ENCODE measurements at regions not wholly inside any gene's neighbourhood (a gene's known extent, or its start where the extent isn't known, plus 50 kb on each side); places are given as distances from the start of the nearest gene placed in this dataset.

GRCh38 chr12:42741091-42741490, 151.5 kb upstream of the PRICKLE1 start:
- H3K4me3 ChIP-seq (ENCODE audit: low read depth, low read length) = no peak overlapping the region
- DNase-seq (ENCODE audit: low read depth) = no peak
- TF ChIP-seq POLR2A (IDR thresholded peaks at IDR 0.05; ENCODE audit: extremely low read depth, insufficient read length) = no peak

GRCh38 chr12:42737398-42737797, 147.9 kb upstream of the PRICKLE1 start:
- no peak overlapping the region for H3K4me3 ChIP-seq (ENCODE audit: low read depth, low read length)
- no peak for DNase-seq (ENCODE audit: low read depth)
- TF ChIP-seq MAX (IDR thresholded peaks at IDR 0.05; ENCODE audit: low read depth, low read length) = no peak
- TF ChIP-seq CTCF (IDR thresholded peaks at IDR 0.05; ENCODE audit: low read depth, low read length) = no peak
- no peak for TF ChIP-seq POLR2A (IDR thresholded peaks at IDR 0.05; ENCODE audit: extremely low read depth, insufficient read length)
- TF ChIP-seq MYC (IDR thresholded peaks at IDR 0.05; ENCODE audit: low read depth, low read length) = no peak

GRCh38 chr12:42735861-42736361, 146.4 kb upstream of the PRICKLE1 start:
- no peak for TF ChIP-seq MAX (IDR thresholded peaks at IDR 0.05; ENCODE audit: low read depth, low read length)
- no peak for TF ChIP-seq MYC (IDR thresholded peaks at IDR 0.05; ENCODE audit: low read depth, low read length)
- no peak for TF ChIP-seq POLR2A (IDR thresholded peaks at IDR 0.05; ENCODE audit: extremely low read depth, insufficient read length)
- no peak for TF ChIP-seq CTCF (IDR thresholded peaks at IDR 0.05; ENCODE audit: low read depth, low read length)
- DNase-seq (ENCODE audit: low read depth) = no peak

GRCh38 chr12:42733911-42734310, 144.4 kb upstream of the PRICKLE1 start:
- no peak for DNase-seq (ENCODE audit: low read depth)
- no peak for TF ChIP-seq POLR2A (IDR thresholded peaks at IDR 0.05; ENCODE audit: extremely low read depth, insufficient read length)
- no peak for TF ChIP-seq MYC (IDR thresholded peaks at IDR 0.05; ENCODE audit: low read depth, low read length)
- TF ChIP-seq CTCF (IDR thresholded peaks at IDR 0.05; ENCODE audit: low read depth, low read length) = no peak
- TF ChIP-seq MAX (IDR thresholded peaks at IDR 0.05; ENCODE audit: low read depth, low read length) = no peak
- H3K4me3 ChIP-seq (ENCODE audit: low read depth, low read length) = no peak overlapping the region

More at GRCh38 chr12:42735861-42736361, 146.4 kb upstream of the PRICKLE1 start:
- no peak overlapping the region for H3K4me3 ChIP-seq (ENCODE audit: low read depth, low read length)

- TF ChIP-seq MAX (IDR thresholded peaks at IDR 0.05; ENCODE audit: low read depth, low read length) (no peak), POLR2A (IDR thresholded peaks at IDR 0.05; ENCODE audit: extremely low read depth, insufficient read length) (no peak), MYC (IDR thresholded peaks at IDR 0.05; ENCODE audit: low read depth, low read length) (no peak), CTCF (IDR thresholded peaks at IDR 0.05; ENCODE audit: low read depth, low read length) (no peak)
- H3K4me3 ChIP-seq (ENCODE audit: low read depth, low read length) = no peak overlapping the region
- DNase-seq (ENCODE audit: low read depth) = no peak
Measured at GRCh38 chr12:42732908-42733411, 143.4 kb upstream of the PRICKLE1 start.

- DNase-seq (ENCODE audit: low read depth) = no peak
- no peak for TF ChIP-seq MYC (IDR thresholded peaks at IDR 0.05; ENCODE audit: low read depth, low read length)
- no peak for TF ChIP-seq POLR2A (IDR thresholded peaks at IDR 0.05; ENCODE audit: extremely low read depth, insufficient read length)
- no peak for TF ChIP-seq MAX (IDR thresholded peaks at IDR 0.05; ENCODE audit: low read depth, low read length)
- TF ChIP-seq CTCF (IDR thresholded peaks at IDR 0.05; ENCODE audit: low read depth, low read length) = no peak
- no peak overlapping the region for H3K4me3 ChIP-seq (ENCODE audit: low read depth, low read length)
Measured at GRCh38 chr12:42730291-42730690, 140.7 kb upstream of the PRICKLE1 start.
